ENCODE measurements at regions not wholly inside any gene's neighbourhood (a gene's known extent, or its start where the extent isn't known, plus 50 kb on each side); places are given as distances from the start of the nearest gene placed in this dataset.
"Not testable (repeated sequence)": the region's sequence is repeated elsewhere in the genome, so short reads cannot be mapped to it uniquely, and the experiment has no call there.

DNA sequence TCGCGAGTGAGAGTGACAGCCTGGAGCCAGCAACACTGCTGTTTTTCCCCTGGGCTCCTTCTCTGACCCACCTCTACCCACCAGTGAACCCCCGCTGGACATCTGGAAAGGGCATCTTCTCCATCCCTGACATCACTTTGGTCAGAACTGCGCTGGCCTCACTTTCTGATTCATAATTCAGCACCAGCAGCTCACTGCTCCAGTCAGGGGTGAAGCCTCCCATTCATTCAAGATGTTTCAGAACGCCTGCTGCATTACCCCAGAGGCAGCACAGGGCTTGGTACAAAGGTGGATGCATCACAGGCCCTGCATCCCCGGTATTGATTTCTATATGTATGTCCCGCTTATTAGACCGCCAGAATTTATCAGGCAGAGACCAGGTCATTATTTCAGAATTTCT is 182.8 kb upstream of the TSHZ3 start:
- no peak for DNase-seq

- no peak for DNase-seq
Observed at GRCh38 chr19:31533114-31533513, 183.9 kb upstream of the TSHZ3 start.

DNA sequence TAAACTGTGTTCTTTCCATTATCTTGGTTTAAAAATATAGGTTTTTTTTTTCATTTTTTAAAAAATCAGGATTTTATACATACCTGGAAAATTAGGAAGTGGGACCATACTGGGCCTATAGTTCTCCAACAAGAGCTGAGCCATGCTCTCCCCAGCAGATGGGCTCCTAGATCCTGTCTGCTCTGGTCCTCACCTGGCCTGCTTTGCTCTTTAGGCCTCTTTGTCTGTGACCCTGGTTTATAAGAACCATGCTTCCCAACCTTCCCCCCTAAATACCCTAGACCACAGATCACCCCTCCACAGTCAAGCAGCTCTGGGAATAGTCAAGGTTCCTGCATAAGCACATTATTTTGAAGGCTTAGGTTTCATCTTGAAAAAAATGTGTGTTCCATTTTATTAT is 185.0 kb upstream of the TSHZ3 start:
- DNase-seq, result no peak

DNA sequence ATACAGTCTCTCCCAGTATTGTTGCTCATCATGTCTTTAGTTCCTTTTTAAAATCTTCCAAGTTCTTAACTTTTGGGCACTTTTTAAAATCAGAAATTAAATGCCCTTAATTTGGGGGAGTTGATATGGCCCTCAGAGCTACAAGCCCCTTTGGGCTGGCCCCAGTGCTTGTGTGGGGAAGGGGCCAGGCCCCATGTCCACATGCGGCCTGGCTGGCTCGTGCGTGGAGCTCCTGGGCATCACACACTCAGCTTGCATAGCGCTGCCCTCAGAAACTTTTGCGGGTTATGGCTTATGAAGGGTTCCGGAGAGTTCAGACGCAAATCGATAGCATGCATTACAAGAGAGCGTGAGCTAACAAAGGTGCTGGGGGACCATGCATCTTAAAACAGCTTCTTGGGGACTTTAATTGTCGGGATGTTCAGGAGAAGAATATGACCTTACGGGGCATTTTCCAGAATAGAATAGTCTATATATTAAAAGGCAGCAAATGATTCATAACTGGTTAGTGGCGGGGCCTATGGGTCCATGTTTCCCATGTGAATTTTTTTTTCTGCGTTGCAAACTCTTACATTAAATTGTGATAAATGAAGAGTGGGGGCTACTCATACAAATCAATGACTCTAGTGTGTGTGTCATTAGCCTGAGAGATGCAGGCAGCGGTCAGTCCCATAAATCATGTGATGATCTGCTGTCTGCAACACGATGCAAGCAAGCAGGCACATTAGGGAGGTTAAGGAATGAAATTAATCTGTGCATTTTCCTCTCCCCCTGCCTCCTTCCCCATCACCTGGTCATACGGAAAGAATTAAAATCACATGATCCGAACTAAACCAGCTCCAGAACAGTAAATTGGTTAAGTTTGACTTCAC is 185.8 kb upstream of the TSHZ3 start:
- DNase-seq, result no peak

DNA sequence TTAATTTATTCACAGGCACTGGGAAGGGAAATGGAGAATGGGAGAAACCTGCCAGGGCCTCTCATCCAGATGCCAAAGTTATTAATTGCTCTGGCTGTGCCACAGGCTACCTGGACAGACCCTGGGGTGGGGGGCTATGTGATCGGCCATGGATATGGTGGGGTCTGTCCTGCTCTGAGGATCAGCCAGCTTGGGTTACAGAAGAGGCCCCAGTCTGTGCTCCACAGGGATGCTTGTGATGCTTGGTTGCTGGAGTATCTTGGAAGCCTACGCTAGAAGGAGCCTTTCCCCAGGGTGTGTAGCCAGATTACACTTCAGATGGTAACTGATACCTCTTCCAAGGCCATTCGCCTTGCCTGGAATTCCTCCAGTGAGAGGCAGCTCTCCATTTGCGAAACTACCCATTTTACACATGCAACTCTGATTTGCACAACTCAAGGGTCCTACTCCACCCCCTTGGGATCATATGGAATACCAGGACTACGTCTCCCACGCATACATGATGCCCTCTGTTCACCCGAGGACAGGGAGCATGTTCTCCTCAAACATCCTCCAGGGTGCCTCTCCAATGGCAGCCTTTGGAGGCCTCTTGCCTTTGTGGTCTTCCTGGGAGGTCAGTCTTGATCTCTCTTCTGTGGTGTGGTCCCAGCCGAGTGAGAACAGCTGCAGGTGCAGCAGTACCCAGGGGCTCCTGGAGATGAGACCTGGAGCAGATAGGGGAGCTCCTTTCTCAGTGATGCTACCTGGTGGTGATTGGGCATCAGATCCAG is 186.6 kb upstream of the TSHZ3 start:
- no peak for DNase-seq

- no peak for DNase-seq
Observed at GRCh38 chr19:31537136-31537535, 187.9 kb upstream of the TSHZ3 start.

DNA sequence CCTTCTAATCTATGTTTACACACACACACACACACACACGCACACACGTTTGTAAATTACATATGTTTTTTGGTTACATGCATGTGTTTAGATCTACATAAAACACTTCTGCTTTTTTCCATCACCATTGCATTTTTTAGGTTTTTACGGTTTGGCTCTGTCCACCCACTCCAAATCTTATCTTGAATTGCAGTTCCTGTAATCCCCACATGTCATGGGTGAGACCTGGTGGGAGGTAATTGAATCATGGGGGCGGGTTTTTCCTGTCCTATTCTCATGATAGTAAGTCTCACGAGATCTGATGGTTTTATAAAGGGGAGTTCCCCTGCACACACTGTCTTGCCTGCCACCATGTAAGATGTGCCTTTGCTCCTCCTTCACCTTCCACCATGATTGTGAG is 188.7 kb upstream of the TSHZ3 start:
- DNase-seq, result not testable (repeated sequence)

DNA sequence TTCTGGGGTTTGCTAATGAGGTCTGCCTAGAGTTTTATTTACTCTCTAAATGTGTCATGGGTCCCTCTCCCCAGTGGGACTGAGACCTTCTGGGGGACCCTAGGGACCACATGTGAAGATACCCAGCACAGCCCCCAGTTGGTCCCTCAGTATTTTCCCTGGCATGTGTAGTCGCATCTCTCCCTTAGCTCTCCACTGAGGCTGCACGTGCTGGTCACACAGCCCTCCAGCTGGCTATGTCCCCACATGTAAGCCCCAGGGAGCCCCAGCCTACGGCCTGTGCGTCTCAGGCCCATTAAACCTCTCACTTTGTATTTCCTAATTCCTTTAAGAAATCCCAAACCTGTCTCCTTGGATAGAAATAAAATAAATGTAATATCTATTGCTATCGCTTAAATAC is 189.6 kb upstream of the TSHZ3 start:
- no peak for DNase-seq

DNA sequence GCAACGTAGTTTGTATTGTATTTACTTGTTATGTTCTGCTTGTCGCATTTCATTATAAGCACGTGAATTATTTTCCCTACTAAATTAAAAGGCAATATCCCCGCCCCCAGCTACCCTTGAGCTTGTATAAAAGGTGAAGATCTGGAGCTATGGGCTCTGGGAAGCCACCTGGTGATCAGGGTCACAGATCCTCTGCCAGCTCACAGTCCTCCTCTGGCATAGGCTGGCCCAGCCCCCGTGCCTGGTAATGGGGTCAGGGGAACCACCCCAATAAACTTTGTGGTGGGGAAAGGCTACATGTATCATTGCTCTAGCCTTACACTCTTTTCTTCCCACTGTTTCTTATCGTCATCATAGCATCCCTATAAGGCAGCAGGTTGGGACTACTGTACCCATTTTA is 190.2 kb upstream of the TSHZ3 start:
- DNase-seq, result no peak

- DNase-seq, result no peak
Observed at GRCh38 chr19:31541396-31541795, 192.2 kb upstream of the TSHZ3 start.

DNA sequence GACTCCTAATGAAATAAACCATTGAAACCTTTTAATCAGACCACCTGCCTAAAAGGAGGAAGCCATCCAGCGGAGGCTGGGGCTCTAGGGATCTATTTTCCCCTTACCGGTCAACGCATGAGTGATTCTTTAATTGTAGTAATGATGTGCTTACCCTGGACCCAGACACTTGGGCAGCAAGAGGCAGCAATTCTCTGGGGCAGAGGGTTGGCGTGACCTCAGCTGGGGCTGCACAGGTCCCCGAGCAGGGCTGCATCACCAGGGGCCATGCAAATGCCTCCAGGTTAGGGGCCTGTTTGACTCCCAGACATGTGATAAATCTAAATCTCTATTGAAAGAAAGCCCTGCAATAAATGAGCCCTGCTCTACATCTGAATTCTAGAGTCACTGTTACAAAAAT is 194.2 kb upstream of the TSHZ3 start:
- no peak for DNase-seq

DNA sequence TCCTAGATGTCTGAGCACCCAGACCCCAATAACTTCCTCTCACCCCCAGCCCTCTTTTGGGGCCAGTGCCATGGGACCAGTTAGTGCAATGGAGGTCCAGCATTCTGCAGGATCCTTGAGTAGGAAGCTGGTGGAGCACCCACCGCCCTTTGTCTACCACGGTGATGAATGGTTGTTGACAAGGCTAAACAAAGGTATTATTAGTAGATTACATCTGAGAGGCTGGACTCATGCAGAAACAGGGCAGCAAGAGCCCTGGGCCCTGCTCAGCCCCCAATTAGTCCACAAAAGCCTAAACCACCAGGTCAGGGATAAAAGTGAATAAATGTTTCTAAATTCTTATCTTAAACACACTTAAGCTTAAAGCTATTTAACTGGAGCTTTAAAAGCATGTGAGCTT is 196.5 kb upstream of the TSHZ3 start:
- DNase-seq, result no peak

- DNase-seq, result no peak
Observed at GRCh38 chr19:31546205-31546960, 197.1 kb upstream of the TSHZ3 start.

- DNase-seq, result no peak
Observed at GRCh38 chr19:31548941-31549340, 199.7 kb upstream of the TSHZ3 start.

GRCh38 chr19:31553112-31553845 is 204.0 kb upstream of the TSHZ3 start:
- DNase-seq, result no peak

DNA sequence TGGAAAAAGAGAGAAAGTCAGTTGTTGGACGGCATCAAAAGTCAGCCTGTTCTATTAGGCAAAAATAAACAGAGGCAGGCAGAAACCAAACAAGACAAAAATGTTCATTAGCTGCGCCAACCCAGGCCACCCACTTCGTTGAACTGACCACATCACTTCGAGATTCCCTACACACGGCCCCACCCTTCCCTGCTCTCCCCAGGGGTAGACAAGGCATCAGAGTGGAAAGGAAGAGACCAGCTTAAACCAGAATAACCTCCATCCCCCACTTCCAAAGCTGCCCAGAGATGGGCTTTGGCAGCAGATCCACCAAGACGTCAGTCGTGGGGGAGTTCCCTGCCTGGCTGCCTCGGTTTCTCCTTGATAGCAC is 204.6 kb upstream of the TSHZ3 start:
- DNase-seq, result no peak

DNA sequence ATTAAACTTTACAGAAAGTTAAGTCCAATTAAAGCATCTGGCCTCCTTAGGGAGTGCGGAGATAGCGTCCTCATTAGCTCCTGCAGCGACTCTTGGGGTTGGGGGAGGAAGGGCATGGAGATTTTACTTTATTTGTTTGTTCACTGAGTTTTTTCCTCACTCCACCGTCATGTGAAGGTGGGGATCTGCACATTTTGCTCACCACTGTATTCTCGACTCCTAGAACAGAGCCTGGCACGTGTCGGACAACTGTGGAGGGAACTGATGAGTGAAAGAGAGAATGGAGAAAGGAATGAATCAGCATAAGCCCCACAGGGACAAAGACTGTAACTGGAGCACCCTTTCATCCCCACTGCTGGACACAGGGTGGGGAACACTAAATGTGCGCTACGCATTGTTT is 205.1 kb upstream of the TSHZ3 start:
- DNase-seq, result no peak

GRCh38 chr19:31555634-31556215 is 206.5 kb upstream of the TSHZ3 start:
- DNase-seq, result no peak

- no peak for DNase-seq
Observed at GRCh38 chr19:31559494-31559893, 210.3 kb upstream of the TSHZ3 start.

DNA sequence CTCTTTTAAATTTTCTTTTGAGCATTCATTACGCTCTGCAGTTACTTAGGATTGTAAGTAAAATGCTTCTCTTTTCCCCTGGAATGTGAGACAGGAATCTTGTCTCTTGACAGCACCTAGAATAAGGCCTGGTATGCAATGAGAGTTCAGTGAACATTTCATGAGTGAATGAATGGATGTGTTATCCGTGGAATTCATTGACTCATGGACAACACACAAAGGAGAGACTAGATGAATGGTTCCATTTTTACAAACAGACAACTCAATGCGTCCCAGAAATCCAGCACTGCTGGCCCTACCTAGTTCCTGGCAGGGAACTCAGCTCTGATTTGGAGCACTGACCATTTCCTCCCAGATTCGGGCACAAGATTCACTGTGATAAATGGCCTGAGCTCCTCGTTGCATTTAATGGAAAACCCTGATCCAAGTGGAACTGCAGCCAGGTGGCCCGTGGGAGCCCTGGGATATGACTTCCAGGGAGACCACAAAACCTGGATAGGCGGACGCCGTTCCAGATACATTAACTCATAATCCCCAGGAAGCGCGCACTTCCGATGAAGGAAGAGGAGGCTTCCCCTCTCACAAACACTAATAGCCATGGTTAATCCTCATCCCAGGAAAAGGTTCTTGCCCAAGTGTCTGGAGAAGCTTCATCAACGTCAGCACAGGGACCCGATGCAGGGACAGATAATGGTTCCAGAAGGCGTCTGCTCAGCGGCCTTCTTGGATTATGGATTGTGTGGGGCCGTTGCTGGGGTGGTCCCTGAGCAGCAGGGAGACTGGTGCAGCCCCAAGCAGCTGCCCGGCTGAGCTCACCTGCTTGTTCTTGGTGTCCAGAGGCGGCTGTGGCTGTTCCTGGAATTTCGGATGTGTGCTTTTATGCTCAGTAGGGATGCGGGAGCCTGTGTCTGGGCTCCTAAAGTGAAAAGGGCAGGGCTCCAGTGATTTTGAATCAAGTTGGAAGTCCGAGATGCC is 211.1 kb upstream of the TSHZ3 start:
- no peak for DNase-seq

DNA sequence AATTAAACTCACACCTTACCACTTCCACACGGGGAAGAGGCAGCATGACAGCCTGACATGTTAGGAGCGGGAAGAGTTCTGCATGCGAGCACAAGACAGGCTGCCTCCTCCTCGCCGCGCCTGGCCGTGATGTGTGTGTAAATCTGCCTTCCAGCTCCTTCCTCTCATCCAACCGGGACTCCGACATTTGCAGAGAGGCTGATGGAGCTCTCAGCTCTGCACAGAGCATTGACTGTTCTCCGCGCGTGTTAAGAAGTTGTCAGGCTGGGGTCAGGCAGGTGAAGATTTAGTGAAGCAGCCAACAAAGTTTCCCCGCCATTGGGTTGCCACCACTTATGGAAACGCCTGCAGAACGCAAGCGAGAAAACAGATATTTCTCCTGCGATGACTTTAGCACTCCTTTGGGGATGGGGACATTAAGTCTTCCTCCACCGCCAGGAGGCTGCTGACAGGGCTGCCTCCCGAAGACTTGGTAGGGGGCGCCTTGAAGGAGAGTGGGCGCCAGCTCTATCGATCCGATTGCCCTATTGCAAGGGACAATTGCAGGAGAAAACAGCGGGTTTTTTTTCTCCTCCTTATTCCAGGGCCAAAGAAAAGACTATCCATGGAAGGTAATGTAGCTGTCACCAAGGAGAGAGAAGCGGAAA is 213.9 kb upstream of the TSHZ3 start:
- no peak for DNase-seq

Measured in activated gamma-delta T cell (primary cell).